GM18867 (cell line): ENCODE measurements at regions not wholly inside any gene's neighbourhood (a gene's known extent, or its start where the extent isn't known, plus 50 kb on each side); places are given as distances from the start of the nearest gene placed in this dataset.

ENCODE experiments used
- ATAC-seq: cut with Tn5 transposase; IDR thresholded peaks from one replicate; pipeline ENCODE4 v1.9.1; 2021; ENCODE audit warnings: mild to moderate bottlenecking, moderate library complexity; ENCODE audit not compliant: unreplicated experiment

DNA sequence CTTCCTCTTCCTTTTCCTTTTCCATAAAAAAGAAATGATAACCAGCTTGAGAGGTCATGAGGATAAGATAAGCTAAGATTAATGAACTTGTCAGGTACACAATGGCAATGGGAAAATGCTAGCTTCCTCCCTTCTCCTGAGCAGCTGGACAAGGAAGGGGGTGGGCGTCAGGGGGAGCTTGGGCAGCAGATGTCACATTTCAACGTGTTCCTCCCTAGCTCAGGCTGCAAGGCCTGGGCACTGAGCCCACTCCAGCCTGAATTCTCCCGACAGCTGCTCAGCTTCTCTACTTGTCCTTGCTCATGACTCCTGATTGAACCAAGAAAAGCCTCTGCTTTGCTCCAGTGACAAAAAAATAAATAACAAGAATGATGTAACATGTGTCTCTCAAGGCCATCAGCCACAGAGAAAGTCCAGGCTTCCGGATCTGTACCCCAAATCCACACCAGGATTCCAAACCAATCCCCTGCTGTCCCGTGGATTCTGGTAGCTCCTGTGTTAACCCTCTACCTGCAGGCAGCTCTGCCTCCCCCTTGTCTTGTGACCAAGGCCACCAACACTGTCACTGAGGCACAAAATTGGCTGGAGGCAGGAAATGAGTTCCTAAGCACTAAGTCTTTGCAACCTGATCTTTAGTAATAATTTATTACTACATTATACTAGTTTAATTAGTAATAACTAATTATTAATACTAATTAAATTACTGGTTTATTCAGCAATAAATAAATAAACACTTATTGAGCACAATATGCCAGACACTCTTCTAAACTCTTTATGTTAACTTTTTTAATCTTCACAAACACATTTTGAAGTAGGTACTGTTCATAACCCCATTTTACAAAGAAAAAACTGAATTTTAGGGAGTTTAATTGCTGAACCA, 146.5 kb downstream of the CCDC34 start:
- ATAC-seq = no peak

DNA sequence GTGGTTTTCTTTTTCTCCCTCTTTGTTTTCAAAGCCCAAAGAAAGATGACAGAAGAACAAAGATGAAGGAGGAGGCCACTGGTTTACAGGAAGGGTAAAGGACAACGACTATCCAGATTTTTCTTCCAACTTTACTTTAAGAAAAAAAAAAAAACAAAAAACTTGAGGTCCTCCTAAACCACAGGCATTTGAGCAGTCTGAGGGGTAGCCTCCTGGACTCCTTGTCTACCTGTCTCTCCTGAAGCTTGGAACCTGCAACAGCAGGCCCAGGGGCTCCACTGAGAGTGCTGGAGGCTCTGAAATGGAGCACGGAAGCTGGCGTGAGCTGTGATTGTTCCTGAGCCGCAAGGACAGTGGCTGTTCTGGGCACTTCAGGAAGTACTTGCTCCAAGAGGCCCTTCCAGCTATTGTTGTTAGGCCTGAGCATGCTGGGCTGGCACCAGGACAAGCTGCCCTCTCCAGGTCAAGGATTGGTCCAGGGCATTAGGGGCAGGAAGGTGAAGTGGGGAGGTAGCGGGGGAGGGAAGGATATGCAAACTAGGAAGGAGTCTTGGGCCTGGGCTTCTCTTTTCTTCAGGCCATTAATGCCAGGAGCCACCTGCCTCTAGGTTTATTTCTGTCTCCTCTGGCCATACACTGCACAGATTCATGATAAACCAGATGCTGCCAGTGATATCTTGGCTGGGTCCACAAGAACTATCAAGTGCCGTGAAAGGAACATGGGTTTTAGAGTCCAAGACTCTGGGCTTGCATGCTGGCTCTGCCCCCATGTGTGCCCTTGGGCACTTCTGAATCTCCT, 147.3 kb downstream of the CCDC34 start:
- no peak for ATAC-seq

DNA sequence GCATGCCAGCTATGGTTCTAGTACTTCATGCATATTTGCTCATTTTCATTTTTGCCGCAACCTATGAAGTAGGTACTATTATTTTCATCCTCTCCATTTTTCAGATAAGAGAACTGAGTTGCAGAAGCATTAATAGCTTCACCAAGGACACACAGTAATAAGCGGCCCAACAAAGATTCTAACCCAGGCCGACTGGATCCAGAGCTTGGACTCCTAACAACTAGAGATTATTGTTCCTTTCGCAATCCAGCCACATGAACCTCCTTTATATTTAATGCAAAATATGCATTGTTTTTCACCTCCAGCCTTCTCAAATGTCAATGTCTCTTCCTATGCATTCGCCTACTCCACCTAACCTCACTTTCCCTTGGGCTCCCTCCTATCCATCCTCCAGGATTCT, 148.3 kb downstream of the CCDC34 start:
- ATAC-seq = no peak

DNA sequence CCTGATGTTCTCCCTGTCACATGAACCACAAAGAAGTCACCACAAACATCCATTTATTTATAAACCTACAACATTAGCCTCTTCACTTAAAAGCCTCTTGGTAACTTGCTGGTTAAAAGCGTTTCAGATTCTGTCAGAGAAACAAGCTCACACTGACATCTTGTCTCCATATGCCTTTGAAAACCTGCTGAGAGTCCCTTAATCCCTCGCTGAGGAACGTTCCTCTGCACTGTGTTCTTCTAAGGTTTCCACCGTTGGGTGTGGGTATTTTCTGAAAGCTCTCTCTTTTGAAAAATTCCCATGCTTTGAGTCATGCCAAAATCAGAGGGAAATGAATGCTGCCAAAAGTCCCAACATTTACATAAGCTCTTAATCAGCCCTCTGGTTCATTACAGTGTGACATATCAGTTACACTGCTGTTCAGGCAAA, 149.8 kb downstream of the CCDC34 start:
- no peak for ATAC-seq

DNA sequence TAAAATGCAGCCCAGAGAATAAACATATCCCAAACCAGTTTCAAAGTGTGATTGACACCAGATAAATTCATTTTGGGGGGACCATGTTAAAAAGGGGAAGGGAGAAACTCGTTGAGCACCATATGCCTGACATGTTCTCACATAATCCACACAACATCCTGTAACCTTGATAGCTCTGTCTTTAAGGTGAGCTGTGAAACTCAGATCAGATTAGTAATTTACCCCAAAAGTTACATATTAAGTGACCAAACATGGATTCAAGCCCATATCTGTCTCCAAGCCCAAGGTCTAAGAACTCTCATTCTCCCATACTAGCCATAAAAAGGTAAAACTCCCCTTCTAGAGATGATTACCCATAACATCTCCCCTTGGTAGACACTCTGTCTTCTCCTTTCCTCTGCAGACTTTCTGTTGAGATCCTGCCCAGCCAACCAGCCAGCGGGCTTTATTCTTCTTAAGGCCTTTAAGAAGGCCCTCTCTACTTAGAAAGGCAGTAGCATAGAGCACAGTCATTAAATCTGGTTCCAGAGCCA, 150.7 kb downstream of the CCDC34 start:
- peak; percentile 33 for ATAC-seq

DNA sequence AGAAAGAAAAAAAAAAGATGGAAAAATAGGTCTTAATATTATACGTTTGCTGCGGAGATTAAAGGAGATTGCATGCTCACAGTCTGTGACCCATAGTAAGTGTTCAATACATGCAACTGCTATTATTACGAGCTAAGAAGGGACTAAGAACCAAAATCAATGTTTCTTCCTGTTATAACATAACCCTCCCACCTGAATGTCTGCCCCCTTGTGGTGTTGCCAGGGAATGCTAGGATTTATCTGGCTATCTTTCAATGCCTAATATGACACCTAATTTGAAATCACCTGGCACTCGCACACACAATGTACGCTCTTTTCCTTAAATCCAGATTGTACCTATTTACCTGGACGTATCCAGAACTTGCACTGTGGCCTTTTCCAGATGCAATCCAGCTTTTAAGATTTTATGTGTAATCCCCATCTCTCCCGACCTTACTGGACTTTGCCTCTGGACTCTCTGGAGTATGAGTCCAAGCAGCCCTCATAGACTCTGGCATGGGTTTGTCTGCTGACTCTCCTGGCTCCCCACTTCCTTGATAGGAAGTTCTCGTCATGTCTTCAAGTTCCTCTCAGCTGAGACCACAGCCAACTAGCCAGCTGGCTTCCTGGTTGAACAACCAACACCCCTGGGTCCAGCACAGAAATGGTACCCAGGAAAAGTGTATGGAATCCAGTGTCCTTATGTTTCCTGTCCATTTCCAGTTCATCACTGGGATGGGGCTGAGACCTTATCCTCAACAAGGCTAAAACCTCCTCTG, 151.5 kb downstream of the CCDC34 start:
- no peak for ATAC-seq

DNA sequence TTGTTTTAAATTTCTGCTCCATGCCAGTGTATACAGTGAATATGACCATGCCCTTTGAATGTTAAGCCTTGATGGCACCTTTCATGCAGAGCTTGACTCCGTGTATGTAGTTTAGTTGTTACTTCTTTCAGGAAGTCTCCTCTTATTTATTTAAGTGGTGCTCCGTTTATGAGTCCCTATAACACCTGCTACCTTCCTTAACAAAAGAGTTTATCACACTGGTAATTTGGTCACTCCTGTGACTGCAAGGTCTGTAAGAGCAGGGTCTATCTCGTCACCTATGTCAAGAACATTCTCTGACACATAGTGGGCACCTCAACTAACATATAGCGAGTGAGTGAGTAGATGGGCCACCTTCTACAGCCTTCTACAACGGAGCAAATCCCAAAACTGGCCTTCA, 152.5 kb downstream of the CCDC34 start:
- no peak for ATAC-seq

DNA sequence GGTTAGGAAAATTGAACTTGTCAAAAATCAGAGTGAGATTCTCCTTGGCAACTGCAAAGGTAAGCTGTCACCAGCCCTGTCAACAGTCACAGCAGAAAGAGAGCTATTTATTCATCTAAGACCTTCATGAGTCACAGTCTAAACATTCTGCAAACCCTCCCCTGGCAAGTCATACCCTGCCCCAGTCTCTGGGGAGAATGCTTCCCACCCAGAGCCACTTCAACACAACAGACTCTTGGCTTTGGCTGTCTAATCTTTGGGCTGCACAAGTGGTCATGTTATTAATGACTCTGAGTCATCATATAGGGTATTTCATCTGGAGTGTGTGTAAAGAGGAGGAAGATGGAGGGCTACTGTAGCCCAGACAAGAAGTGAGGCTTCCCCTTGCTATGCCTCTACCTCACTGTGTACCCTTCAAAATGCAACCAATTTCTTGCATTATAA, 153.4 kb downstream of the CCDC34 start:
- ATAC-seq = peak; percentile 52

DNA sequence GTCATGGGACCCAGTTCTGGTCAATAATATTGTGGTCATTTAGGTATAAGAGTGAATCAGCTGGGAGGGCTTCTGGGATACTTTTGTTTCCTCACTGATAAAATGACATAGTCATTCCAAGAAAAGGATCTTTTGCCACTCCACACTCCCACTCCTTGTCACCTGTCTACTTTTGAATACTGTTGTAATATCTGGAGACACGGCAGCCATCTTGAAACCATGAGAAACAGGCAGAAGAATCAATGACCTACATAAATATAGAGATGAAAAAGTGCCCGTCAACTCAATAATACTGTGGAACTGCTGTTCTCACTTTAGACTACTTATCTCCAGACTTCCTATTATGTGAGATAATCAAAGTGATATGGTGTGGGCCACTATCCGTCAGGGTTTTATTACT, 154.2 kb downstream of the CCDC34 start:
- ATAC-seq = no peak

DNA sequence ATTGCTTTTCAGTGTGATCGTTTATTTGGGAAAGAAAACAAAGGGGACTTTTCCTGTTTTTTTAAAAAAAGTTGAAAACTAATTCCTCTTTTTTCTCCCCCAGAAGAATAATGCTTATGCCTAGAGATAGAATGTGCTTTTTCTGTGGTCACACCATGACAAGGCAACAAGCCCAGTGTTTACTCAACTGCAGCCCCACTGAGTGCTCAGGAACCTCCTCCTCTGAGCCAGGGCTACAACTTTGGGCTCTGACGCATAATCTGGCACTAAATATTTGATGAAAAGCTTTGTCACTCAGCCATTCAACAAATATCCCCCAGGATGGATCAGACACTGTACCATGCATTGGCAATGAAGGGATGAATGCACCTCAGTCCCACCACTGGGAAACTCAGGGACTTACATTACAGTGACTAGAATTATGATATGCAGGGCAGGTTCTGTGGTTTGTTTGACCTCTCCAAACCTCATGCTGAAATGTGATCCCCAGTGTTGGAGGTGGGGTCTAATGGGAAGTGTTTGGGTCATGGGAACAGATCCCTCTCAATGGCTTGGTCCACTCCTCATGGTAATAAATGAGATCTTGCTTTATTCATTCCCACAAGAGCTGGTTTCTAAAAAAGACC, 155.9 kb downstream of the CCDC34 start:
- ATAC-seq = no peak

DNA sequence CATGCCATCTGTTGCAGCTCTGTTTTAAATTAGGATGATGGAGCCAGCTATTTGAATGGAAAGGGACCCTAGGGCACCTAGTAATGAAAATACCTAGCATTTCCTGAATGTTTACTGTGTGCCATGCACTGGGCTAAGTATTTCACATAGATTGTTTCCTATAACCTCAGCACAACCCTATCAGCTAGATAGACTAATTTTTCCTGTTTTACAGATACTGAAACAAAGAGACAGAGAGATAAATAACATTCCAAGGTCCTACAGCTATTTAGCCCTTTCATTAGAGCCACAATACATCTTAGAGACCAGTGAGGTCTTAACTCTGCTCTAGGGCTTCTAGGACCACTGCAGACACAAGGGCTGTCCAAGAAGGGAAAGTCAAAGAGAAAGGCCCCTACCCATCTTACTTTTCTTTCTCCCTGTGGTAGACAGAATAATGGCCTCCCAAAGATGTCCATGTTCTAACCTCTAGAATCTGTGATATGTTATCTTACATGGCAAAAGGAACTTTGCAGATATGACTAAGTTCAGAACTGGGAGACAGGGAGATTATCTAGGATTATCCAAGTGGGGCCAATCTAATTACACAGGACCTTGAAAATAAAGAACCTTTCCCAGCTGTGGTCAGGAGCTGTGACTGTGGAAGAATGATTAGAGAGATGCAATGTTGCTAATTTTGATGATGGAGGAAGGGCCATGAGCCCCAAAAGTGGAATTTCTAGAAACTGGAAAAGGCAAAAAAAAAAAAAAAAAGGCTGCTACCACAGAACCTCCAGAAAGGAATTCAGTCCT, 157.0 kb downstream of the CCDC34 start:
- no peak for ATAC-seq

DNA sequence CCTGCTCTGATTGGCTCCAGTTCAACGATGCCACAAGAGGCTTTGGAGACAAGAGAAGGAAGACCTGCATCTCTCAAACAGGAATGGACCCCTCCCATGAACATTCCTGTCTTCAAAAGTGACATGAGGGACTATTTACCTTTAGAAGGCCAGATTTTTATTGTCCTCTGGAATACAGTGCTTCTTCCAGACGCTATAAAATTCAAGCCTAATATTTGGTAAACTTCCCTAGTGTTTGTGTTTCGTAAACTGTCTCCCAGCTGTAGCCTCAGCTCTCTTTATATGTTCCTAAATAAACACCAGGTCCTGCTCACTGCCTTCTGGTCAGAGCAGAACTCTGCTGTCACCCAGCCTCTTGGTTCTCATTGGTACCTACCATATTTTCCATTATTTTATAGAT, 157.8 kb downstream of the CCDC34 start:
- ATAC-seq = no peak

DNA sequence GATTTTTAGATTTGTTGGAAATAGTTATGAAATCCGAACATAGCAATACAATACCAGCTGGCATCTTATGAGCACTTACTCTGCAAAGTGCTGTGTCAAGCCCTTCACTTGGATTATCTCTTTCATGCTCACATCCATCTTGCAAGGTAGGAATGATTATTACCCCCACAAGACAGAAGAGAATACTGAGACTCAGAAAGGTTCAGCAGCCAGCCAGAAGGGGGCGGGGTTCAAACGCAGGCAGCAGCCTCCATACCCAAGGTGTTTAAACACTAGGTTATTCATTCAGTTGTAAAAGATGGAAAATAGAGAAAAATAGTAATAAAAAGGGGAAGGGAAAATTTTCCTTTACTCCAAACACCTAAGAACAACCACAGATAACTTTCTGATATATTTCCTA, 158.5 kb downstream of the CCDC34 start:
- peak; percentile 63 for ATAC-seq

DNA sequence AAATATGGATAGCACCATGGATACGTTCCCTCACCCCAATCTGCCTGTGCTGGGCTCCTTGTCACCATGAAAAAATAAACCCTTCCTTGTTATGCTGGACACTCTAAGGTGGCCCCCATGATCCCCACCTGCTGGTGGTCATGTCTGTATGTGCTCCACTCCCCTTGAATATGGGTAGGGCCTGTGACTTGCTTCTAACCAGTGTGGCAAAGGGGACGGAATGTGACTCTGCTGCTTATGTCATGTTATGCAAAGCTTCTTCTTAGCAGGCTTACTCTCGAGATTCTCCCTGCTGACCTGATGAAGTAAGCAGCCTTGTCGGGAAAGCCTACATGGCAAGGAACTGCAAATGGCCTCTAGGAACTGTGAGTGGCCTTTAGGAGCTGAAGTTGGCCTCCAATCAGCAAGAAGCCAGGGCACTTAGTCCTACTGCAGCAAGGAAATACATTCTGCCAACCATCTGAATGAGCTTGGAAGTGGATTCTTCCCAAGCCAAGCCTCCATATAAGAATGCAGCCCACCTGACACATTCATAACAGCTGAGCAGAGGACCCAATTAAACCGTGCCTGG, 159.9 kb downstream of the CCDC34 start:
- no peak for ATAC-seq

DNA sequence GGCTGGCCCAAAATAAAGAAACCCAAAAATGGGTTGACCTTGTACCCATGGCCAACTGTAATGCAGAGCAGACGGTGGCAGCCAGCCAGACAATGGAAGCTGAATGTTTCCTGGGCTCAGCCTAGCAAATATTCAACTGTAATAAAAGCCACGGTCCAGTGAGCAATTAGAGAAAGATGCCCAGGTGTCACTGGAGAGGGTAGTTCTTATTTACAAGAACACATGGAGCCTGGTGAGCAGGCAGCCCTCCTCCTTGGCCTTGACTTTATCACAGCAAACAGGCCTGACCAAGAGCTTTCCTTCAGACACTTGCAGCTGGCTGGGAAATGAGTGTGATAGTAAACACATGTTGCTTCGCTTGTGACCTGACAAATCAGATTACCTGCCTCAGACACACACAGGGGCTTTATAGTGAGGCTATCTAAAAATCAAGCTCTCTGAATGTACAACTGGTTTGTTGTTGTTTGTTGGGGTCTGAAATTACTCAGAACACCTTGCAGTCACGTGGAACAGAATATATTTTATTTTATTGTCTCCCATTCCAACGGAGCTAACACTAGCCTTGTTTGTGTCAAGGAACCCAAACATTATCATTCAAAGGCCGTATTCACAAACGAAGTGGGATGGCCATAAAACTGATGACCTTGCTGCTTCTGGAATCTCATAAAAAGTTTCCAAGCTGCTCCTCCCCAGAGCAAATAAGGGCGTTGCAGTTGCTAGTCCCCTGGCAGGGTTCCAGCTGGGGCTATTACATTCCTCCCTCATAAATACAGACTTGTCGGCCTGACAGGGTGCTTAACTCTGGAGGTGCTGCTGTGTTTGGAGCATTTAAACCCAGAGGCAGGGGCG, 161.1 kb downstream of the BBOX1 start:
- ATAC-seq = no peak

DNA sequence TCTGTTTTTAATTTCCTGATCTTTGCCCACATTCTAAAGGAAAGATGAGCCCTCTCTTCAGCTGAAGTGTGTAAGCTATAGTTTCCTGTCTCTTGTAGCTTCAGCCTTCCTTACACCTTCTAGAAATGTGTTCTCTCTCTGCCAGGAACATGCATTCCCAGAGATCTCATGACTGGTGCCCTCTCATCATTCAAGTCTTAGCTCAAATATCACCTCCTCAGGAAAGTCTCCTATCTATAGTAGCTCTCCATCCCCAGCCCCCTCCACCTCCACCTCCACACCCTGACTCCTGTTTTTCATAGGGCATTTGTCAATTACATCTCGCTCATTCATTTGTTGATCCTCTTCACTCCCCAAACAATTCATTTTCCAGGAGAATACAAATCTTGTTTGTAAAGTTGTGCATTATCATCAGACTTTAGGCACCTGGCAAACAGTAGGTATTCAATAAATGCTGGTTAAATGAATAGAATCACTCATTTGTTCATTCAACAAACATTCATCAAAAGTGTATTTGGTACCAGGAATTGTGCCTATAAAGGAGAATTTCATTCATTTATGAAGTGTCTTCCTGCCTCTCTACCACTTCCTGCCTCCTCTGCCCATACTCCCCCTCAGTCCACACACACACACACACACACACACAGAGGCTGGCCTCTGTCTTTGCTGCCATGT, 160.3 kb downstream of the BBOX1 start:
- ATAC-seq = no peak

DNA sequence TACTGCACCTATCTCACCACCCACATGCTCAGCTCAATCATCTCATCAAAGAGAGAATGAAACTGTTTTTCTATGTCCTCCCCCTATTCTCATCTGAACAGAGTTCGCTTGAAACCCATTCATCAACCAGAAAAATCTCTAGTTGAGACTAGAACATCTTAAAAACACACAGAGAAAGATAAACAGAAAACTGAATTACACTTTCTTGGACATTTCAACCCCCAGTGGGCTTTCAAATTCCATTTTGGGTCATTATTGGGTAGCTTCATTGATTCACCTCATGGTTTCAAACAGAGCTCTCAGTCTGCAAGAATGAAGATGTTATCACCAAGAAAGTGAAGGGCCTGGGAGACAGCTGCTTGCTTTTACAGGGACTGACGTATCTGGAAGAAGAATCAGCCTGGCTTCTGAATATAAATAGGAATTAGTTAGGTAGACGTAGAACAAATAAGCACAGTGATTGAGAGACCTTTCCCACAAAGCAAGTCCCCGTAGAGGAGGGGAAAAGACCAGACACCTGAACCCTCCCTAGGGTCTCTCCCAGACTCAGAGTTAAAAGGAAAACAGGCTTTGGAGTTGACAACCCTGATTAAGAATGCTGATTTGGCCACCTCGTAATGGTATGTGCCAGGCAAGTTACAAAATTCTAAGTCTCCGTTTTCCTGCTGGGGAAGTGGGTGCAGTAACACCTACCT, 155.7 kb downstream of the BBOX1 start:
- no peak for ATAC-seq
